ENCODE measurements at regions not wholly inside any gene's neighbourhood (a gene's known extent, or its start where the extent isn't known, plus 50 kb on each side); places are given as distances from the start of the nearest gene placed in this dataset.

- Histone ChIP-seq H3K9me1 (ENCODE audit: control insufficient read depth, insufficient read depth, low read length) (no peaks in the 10 kb centered on the region), H3K79me2 (ENCODE audit: control insufficient read depth, insufficient read depth, low read length) (no peaks in the 10 kb centered on the region), H3K27me3 (ENCODE audit: control insufficient read depth in 2 of 2, insufficient read depth in 2 of 2, low read length in 2 of 2) (no peaks in the 10 kb centered on the region), H4K20me1 (replicated peaks; ENCODE audit: control insufficient read depth, insufficient read depth, low read length) (no peaks in the 10 kb centered on the region), H3K36me3 (ENCODE audit: control insufficient read depth, insufficient read depth, low read length) (no peaks in the 10 kb centered on the region), H3K4me2 (ENCODE audit: insufficient read depth, low read length) (no peak overlapping the region), H3K9me3 (replicated peaks; ENCODE audit: control insufficient read depth, insufficient read depth, low read depth, low read length) (no peaks in the 10 kb centered on the region), H3K4me3 (no peak overlapping the region), H3K9ac (ENCODE audit: insufficient read depth in 1 of 2, low read depth in 2 of 2, low read length in 2 of 2) (no peak overlapping the region), H2AFZ (ENCODE audit: low read depth, low read length) (no peak overlapping the region), H3K27ac (ENCODE audit: extremely low read depth, low read depth, low read length) (no peak overlapping the region), H3K4me1 (replicated peaks in 1 of 2; ENCODE audit: control insufficient read depth in 2 of 2, insufficient read depth in 2 of 2, low read length in 2 of 2) (no peaks in the 10 kb centered on the region)
- ChIA-PET POLR2A (no interaction called here), CTCF (ENCODE audit: low intra/inter-chr PET ratio) (no interaction called here)
- DNase-seq (ENCODE audit: extremely low read depth in 1 of 4, low spot score in 3 of 4): no peak
- TF ChIP-seq IRF2 (CRISPR knock-in tag; IDR thresholded peaks at IDR 0.05) (no peak), TARDBP (IDR thresholded peaks at IDR 0.05) (no peak), YBX1 (IDR thresholded peaks at IDR 0.05) (no peak), ZBTB17 (CRISPR knock-in tag; IDR thresholded peaks at IDR 0.05) (no peak), ZFX (CRISPR knock-in tag; IDR thresholded peaks at IDR 0.05) (no peak), ZBTB5 (IDR thresholded peaks at IDR 0.05) (no peak), MAFK (IDR thresholded peaks at IDR 0.05; ENCODE audit: low read length) (no peak), NFATC3 (IDR thresholded peaks at IDR 0.05) (no peak), NFRKB (IDR thresholded peaks at IDR 0.05; ENCODE audit: low read depth) (no peak)
- TF ChIP-seq, protein P1, sequence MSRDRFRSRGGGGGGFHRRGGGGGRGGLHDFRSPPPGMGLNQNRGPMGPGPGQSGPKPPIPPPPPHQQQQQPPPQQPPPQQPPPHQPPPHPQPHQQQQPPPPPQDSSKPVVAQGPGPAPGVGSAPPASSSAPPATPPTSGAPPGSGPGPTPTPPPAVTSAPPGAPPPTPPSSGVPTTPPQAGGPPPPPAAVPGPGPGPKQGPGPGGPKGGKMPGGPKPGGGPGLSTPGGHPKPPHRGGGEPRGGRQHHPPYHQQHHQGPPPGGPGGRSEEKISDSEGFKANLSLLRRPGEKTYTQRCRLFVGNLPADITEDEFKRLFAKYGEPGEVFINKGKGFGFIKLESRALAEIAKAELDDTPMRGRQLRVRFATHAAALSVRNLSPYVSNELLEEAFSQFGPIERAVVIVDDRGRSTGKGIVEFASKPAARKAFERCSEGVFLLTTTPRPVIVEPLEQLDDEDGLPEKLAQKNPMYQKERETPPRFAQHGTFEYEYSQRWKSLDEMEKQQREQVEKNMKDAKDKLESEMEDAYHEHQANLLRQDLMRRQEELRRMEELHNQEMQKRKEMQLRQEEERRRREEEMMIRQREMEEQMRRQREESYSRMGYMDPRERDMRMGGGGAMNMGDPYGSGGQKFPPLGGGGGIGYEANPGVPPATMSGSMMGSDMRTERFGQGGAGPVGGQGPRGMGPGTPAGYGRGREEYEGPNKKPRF (IDR thresholded peaks at IDR 0.05; ENCODE audit: low read depth, low read length): no peak
- FAIRE-seq: no peak
- in situ Hi-C loops (cut with MboI): no loop called here
- BruUV-seq (replicated peaks): no TSS peak
- intact Hi-C loops (cut with micrococcal nuclease): no loop called here
- WGBS (ENCODE audit: insufficient coverage, low coverage, missing lambda C conversion rate): 0% methylated on average over 3 of the region's 4 CpGs
- no peak for ATAC-seq
These were observed 51.4 kb upstream of the GUCY1A1 start for GRCh38 chr4:155615081-155615887.

All from K562 (cell line).